ENCODE measurements at regions not wholly inside any gene's neighbourhood (a gene's known extent, or its start where the extent isn't known, plus 50 kb on each side); places are given as distances from the start of the nearest gene placed in this dataset.

GRCh38 chr4:121484633-121485032 lies 103.8 kb upstream of the QRFPR start:
- Histone ChIP-seq H3K36me3 (ENCODE audit: low read depth) (no peaks in the 10 kb centered on the region), H3K4me1 (replicated peaks; ENCODE audit: insufficient read depth) (no peaks in the 10 kb centered on the region), H4K20me1 (ENCODE audit: insufficient read depth) (no peaks in the 10 kb centered on the region), H3K9me3 (ENCODE audit: insufficient read depth, low read depth) (no peaks in the 10 kb centered on the region), H3F3A (ENCODE audit: insufficient read depth, low read depth) (no peaks in the 10 kb centered on the region; the same call in 1 of the 2 replicates), H3K9me2 (ENCODE audit: insufficient read depth) (no peaks in the 10 kb centered on the region), H3K27me3 (ENCODE audit: insufficient read depth, low read depth) (no peaks in the 10 kb centered on the region), H3K4me2 (no peak overlapping the region), H2AFZ (no peak overlapping the region), H3K4me3 (no peak overlapping the region), H3K79me2 (ENCODE audit: low read depth) (no peaks in the 10 kb centered on the region), H3K27ac (no peak overlapping the region)
- CTCF ChIA-PET = no interaction called here
- POLR2A ChIA-PET (ENCODE audit: unreplicated experiment) = no interaction called here
- no TSS peak for BruUV-seq (replicated peaks)
- no peak for TF ChIP-seq EZH2 (IDR thresholded peaks at IDR 0.05; ENCODE audit: low read depth)
- peak; percentile 87 for TF ChIP-seq CTCF (conservative IDR thresholded peaks at IDR 0.05)
- intact Hi-C loops (cut with micrococcal nuclease; ENCODE audit: unreplicated experiment) = no loop called here
- DNase-seq = peak in 1 of 2 experiments; percentile 40

- Histone ChIP-seq H3K4me1 (replicated peaks; ENCODE audit: insufficient read depth) (no peaks in the 10 kb centered on the region), H4K20me1 (ENCODE audit: insufficient read depth) (no peaks in the 10 kb centered on the region), H3K36me3 (ENCODE audit: low read depth) (no peaks in the 10 kb centered on the region), H3K79me2 (ENCODE audit: low read depth) (no peaks in the 10 kb centered on the region), H3K27me3 (ENCODE audit: insufficient read depth, low read depth) (no peaks in the 10 kb centered on the region), H3K4me3 (no peak overlapping the region), H3K4me2 (no peak overlapping the region), H2AFZ (no peak overlapping the region), H3K27ac (no peak overlapping the region), H3F3A (ENCODE audit: insufficient read depth, low read depth) (no peaks in the 10 kb centered on the region), H3K9me2 (ENCODE audit: insufficient read depth) (0 out of 2 replicates have a peak, but pooled peaks cover 3% of the 10 kb centered on the region), H3K9me3 (ENCODE audit: insufficient read depth, low read depth) (no peaks in the 10 kb centered on the region)
- TF ChIP-seq EZH2 (IDR thresholded peaks at IDR 0.05; ENCODE audit: low read depth) (no peak), CTCF (conservative IDR thresholded peaks at IDR 0.05) (no peak)
- BruUV-seq (replicated peaks) = no TSS peak
- POLR2A ChIA-PET (ENCODE audit: unreplicated experiment) = no interaction called here
- intact Hi-C loops (cut with micrococcal nuclease; ENCODE audit: unreplicated experiment) = no loop called here
- CTCF ChIA-PET = no interaction called here
- no peak for DNase-seq
These were observed 99.0 kb upstream of the QRFPR start for GRCh38 chr4:121479808-121480207.

GRCh38 chr4:121477480-121477879 lies 96.7 kb upstream of the QRFPR start:
- Histone ChIP-seq H3K36me3 (ENCODE audit: low read depth) (no peaks in the 10 kb centered on the region), H3K9me3 (ENCODE audit: insufficient read depth, low read depth) (no peaks in the 10 kb centered on the region), H3K79me2 (ENCODE audit: low read depth) (no peaks in the 10 kb centered on the region), H2AFZ (no peak overlapping the region), H3K27ac (no peak overlapping the region), H3K4me1 (replicated peaks; ENCODE audit: insufficient read depth) (no peaks in the 10 kb centered on the region), H3K9me2 (ENCODE audit: insufficient read depth) (0 out of 2 replicates have a peak, but pooled peaks cover 4% of the 10 kb centered on the region), H3K27me3 (ENCODE audit: insufficient read depth, low read depth) (no peaks in the 10 kb centered on the region), H4K20me1 (ENCODE audit: insufficient read depth) (no peaks in the 10 kb centered on the region), H3F3A (ENCODE audit: insufficient read depth, low read depth) (no peaks in the 10 kb centered on the region), H3K4me2 (no peak overlapping the region), H3K4me3 (no peak overlapping the region)
- BruUV-seq (replicated peaks) = no TSS peak
- ChIA-PET POLR2A (ENCODE audit: unreplicated experiment) (no interaction called here), CTCF (no interaction called here)
- intact Hi-C loops (cut with micrococcal nuclease; ENCODE audit: unreplicated experiment) = no loop called here
- no peak for TF ChIP-seq CTCF (conservative IDR thresholded peaks at IDR 0.05)
- TF ChIP-seq EZH2 (IDR thresholded peaks at IDR 0.05; ENCODE audit: low read depth) = no peak
- DNase-seq = no peak
